ENCODE measurements at regions not wholly inside any gene's neighbourhood (a gene's known extent, or its start where the extent isn't known, plus 50 kb on each side); places are given as distances from the start of the nearest gene placed in this dataset.

DNA sequence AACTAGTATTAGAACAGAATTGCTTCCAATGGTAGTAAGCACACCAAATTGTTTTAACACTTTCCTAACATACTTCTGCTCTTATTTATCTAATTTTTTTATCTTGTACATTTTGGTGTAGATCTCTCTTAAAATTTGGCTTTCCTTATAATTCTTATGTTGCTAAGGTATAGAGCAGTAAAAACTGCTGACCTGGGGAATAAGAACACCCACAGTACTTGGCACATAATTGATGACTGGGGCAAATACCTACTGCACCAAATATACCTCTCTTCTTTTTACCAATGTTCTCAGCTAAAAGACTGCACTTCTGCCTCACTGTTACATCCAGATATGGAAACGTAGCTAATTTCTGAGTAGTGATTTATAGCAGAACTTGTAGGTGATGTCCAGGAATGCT lies 642.2 kb downstream of the LIG4 start:
- TF ChIP-seq ATF3 (IDR thresholded peaks at IDR 0.05) (no peak), SIN3A (IDR thresholded peaks at IDR 0.05; ENCODE audit: low read depth) (no peak), FOSL1 (IDR thresholded peaks at IDR 0.05; ENCODE audit: low read depth) (no peak), CBX3 (IDR thresholded peaks at IDR 0.05; ENCODE audit: low read depth) (no peak), EGR1 (IDR thresholded peaks at IDR 0.05; ENCODE audit: low read depth) (no peak), RAD21 (IDR thresholded peaks at IDR 0.05; ENCODE audit: low read depth) (no peak), ELF1 (IDR thresholded peaks at IDR 0.05; ENCODE audit: borderline replicate concordance, low read depth) (no peak), ZFX (IDR thresholded peaks at IDR 0.05) (no peak)
- Histone ChIP-seq H3K79me2 (ENCODE audit: insufficient read depth, low read length) (no peaks in the 10 kb centered on the region), H3K4me2 (ENCODE audit: low read length) (no peak overlapping the region), H3K36me3 (ENCODE audit: control insufficient read depth in 1 of 2, insufficient read depth in 2 of 2, low read length in 2 of 2) (no peaks in the 10 kb centered on the region), H3K27me3 (ENCODE audit: insufficient read depth, low read length) (no peaks in the 10 kb centered on the region), H2AFZ (ENCODE audit: low read depth, low read length, poor library complexity, severe bottlenecking) (no peak overlapping the region), H3K27ac (ENCODE audit: low read depth, low read length) (no peak overlapping the region), H4K20me1 (ENCODE audit: insufficient read depth) (no peaks in the 10 kb centered on the region), H3K9me2 (ENCODE audit: insufficient read depth) (no peaks in the 10 kb centered on the region), H3K9me3 (ENCODE audit: control insufficient read depth in 1 of 2, insufficient read depth in 1 of 2, low read depth in 1 of 2, low read length in 2 of 2) (peaks cover 21 to 22% of the 10 kb centered on the region in 2 experiments; a peak in 2 of 4 replicates), H3K9ac (ENCODE audit: low read length) (no peak overlapping the region), H3K4me1 (ENCODE audit: control insufficient read depth in 1 of 2, insufficient read depth in 2 of 2, low read length in 2 of 2) (no peaks in the 10 kb centered on the region), H3K4me3 (replicated peaks in 1 of 2; ENCODE audit: low read depth in 1 of 2, low read length in 2 of 2) (no peak overlapping the region)
- POLR2A ChIA-PET: no interaction called here
- CTCF ChIA-PET: no interaction called here
- RAD21 ChIA-PET (ENCODE audit: low non-redundant PET in 1 of 2, low total read pairs in 2 of 2, uncharacterized antibody in 2 of 2, unreplicated experiment in 2 of 2): no interaction called here
- BruUV-seq (replicated peaks): no TSS peak
- no peak for ATAC-seq
- intact Hi-C loops (cut with micrococcal nuclease): no loop called here
- no peak for DNase-seq (ENCODE audit: low read depth, low spot score)

DNA sequence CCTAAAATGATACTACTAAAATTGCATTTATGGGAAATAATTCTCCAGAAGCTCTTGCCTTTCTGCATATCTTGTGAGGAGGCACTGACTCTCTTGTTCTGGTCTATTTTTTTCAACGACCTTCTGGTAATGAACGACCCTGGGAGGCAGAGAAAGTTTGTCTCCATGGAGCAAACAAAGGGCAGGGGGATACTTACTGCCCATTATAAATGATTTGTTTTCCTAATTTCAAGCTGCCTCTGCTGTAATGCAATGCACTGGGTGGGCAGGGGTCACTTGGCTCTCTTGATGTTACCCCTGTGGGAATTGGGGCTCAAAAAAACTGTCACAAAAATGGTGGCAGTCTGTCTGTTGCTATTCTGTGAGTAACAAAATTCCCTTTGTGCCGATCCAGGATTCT lies 643.2 kb downstream of the LIG4 start:
- no peak overlapping the region for H2AFZ ChIP-seq (ENCODE audit: low read depth, low read length, poor library complexity, severe bottlenecking)
- DNase-seq (ENCODE audit: low read depth, low spot score) (no peak), ATAC-seq (no peak)
- intact Hi-C loops (cut with micrococcal nuclease): no loop called here
- BruUV-seq (replicated peaks): no TSS peak
- no peaks in the 10 kb centered on the region for H3K4me1 ChIP-seq (ENCODE audit: control insufficient read depth in 1 of 2, insufficient read depth in 2 of 2, low read length in 2 of 2)
- no peak overlapping the region for H3K27ac ChIP-seq (ENCODE audit: low read depth, low read length)
- ChIA-PET POLR2A (no interaction called here), RAD21 (ENCODE audit: low non-redundant PET in 1 of 2, low total read pairs in 2 of 2, uncharacterized antibody in 2 of 2, unreplicated experiment in 2 of 2) (no interaction called here), CTCF (no interaction called here)
- H3K27me3 ChIP-seq (ENCODE audit: insufficient read depth, low read length): no peaks in the 10 kb centered on the region
- no peak overlapping the region for H3K4me2 ChIP-seq (ENCODE audit: low read length)
- no peaks in the 10 kb centered on the region for H3K9me2 ChIP-seq (ENCODE audit: insufficient read depth)
- H3K9ac ChIP-seq (ENCODE audit: low read length): no peak overlapping the region
- no peak overlapping the region for H3K4me3 ChIP-seq (replicated peaks in 1 of 2; ENCODE audit: low read depth in 1 of 2, low read length in 2 of 2)
- no peaks in the 10 kb centered on the region for H3K79me2 ChIP-seq (ENCODE audit: insufficient read depth, low read length)
- H3K9me3 ChIP-seq (ENCODE audit: control insufficient read depth in 1 of 2, insufficient read depth in 1 of 2, low read depth in 1 of 2, low read length in 2 of 2): peaks cover 15 to 23% of the 10 kb centered on the region in 2 experiments; a peak in 2 of 4 replicates
- H4K20me1 ChIP-seq (ENCODE audit: insufficient read depth): no peaks in the 10 kb centered on the region
- TF ChIP-seq, protein P1, sequence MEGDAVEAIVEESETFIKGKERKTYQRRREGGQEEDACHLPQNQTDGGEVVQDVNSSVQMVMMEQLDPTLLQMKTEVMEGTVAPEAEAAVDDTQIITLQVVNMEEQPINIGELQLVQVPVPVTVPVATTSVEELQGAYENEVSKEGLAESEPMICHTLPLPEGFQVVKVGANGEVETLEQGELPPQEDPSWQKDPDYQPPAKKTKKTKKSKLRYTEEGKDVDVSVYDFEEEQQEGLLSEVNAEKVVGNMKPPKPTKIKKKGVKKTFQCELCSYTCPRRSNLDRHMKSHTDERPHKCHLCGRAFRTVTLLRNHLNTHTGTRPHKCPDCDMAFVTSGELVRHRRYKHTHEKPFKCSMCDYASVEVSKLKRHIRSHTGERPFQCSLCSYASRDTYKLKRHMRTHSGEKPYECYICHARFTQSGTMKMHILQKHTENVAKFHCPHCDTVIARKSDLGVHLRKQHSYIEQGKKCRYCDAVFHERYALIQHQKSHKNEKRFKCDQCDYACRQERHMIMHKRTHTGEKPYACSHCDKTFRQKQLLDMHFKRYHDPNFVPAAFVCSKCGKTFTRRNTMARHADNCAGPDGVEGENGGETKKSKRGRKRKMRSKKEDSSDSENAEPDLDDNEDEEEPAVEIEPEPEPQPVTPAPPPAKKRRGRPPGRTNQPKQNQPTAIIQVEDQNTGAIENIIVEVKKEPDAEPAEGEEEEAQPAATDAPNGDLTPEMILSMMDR (IDR thresholded peaks at IDR 0.05 in 2 of 3, conservative IDR thresholded peaks at IDR 0.05 in 1 of 3; ENCODE audit: borderline replicate concordance in 1 of 3, insufficient read depth in 1 of 3, low read depth in 2 of 3, low read length in 2 of 3): no peak
- TF ChIP-seq CBX3 (IDR thresholded peaks at IDR 0.05; ENCODE audit: low read depth) (no peak), SP1 (IDR thresholded peaks at IDR 0.05; ENCODE audit: low read depth) (no peak), YY1 (IDR thresholded peaks at IDR 0.05; ENCODE audit: extremely low read depth, insufficient replicate concordance, low read depth, low read length) (no peak), ZFX (IDR thresholded peaks at IDR 0.05) (no peak), EZH2phosphoT487 (IDR thresholded peaks at IDR 0.05; ENCODE audit: borderline replicate concordance) (no peak)
- H3K36me3 ChIP-seq (ENCODE audit: control insufficient read depth in 1 of 2, insufficient read depth in 2 of 2, low read length in 2 of 2): no peaks in the 10 kb centered on the region
